Loucy (cell line): ENCODE measurements at regions not wholly inside any gene's neighbourhood (a gene's known extent, or its start where the extent isn't known, plus 50 kb on each side); places are given as distances from the start of the nearest gene placed in this dataset.

Experiments used
- H2AFZ ChIP-seq: fragments of 200-600 bp; sonication (generic); 2 replicates; pipeline ENCODE4 v1.6.0; 2016; ENCODE audit warnings: antibody characterized with exemption, mild to moderate bottlenecking, low read length, moderate library complexity
- H3F3A ChIP-seq: fragments of 200-600 bp; 2 replicates; pipeline ENCODE4 v1.6.0; 2016; ENCODE audit warnings: antibody characterized with exemption, low read depth, mild to moderate bottlenecking
- H3K27me3 ChIP-seq: fragments of 200-600 bp; sonication (generic); 2 replicates; pipeline ENCODE4 v1.6.1; 2014; ENCODE audit warnings: low read length, mild to moderate bottlenecking; ENCODE audit not compliant: insufficient read depth, poor library complexity, severe bottlenecking
- H3K36me3 ChIP-seq: fragments of 200-600 bp; sonication (generic); 2 replicates; pipeline ENCODE4 v1.6.1; 2016; ENCODE audit warnings: low read length; ENCODE audit not compliant: insufficient read depth
- H3K4me1 ChIP-seq: fragments of 200-600 bp; sonication (generic); 2 replicates; pipeline ENCODE4 v1.5.1; 2014; ENCODE audit warnings: low read length, mild to moderate bottlenecking; ENCODE audit not compliant: insufficient read depth, poor library complexity, severe bottlenecking
- H3K4me2 ChIP-seq: fragments of 200-600 bp; sonication (generic); 2 replicates; pipeline ENCODE4 v1.6.0; 2014; ENCODE audit warnings: antibody characterized with exemption, low read length, low read depth, mild to moderate bottlenecking; ENCODE audit not compliant: poor library complexity, severe bottlenecking
- H3K4me3 ChIP-seq: fragments of 200-600 bp; sonication (generic); 2 replicates; pipeline ENCODE4 v1.5.1; 2014; ENCODE audit warnings: low read length, mild to moderate bottlenecking, mixed read lengths; ENCODE audit not compliant: poor library complexity, severe bottlenecking
- H3K79me2 ChIP-seq: fragments of 200-600 bp; sonication (generic); 2 replicates; pipeline ENCODE4 v1.6.1; 2014; ENCODE audit warnings: low read length; ENCODE audit not compliant: insufficient read depth
- H3K9ac ChIP-seq: fragments of 200-600 bp; sonication (generic); 2 replicates; pipeline ENCODE4 v1.6.0; 2014; ENCODE audit warnings: mild to moderate bottlenecking, low read depth, low read length, moderate library complexity; ENCODE audit not compliant: poor library complexity, severe bottlenecking
- H3K9me2 ChIP-seq: fragments of 200-600 bp; sonication (generic); replicated peaks from 2 replicates; pipeline ENCODE4 v1.6.1; 2016; ENCODE audit warnings: low read depth, low read length, mixed read lengths
- H3K9me3 ChIP-seq: fragments of 200-600 bp; sonication (generic); 2 replicates; pipeline ENCODE4 v1.6.1; 2014; ENCODE audit warnings: mild to moderate bottlenecking, antibody characterized with exemption, low read length, low read depth; ENCODE audit not compliant: insufficient read depth
- H4K20me1 ChIP-seq: fragments of 200-600 bp; sonication (generic); 2 replicates; pipeline ENCODE4 v1.6.0; 2014; ENCODE audit warnings: antibody characterized with exemption, low read length, mild to moderate bottlenecking; ENCODE audit not compliant: insufficient read depth, poor library complexity, severe bottlenecking
- CTCF ChIP-seq: fragments of 200-600 bp; sonication (generic); conservative IDR thresholded peaks from 2 replicates; pipeline ENCODE4 v1.5.1; 2014; ENCODE audit warnings: mild to moderate bottlenecking, antibody characterized with exemption, low read length
- EZH2phosphoT487 ChIP-seq: fragments of 200-600 bp; IDR thresholded peaks from 2 replicates; pipeline ENCODE4 v1.6.1; 2018; ENCODE audit warnings: antibody characterized with exemption, mild to moderate bottlenecking, moderate library complexity, borderline replicate concordance

DNA sequence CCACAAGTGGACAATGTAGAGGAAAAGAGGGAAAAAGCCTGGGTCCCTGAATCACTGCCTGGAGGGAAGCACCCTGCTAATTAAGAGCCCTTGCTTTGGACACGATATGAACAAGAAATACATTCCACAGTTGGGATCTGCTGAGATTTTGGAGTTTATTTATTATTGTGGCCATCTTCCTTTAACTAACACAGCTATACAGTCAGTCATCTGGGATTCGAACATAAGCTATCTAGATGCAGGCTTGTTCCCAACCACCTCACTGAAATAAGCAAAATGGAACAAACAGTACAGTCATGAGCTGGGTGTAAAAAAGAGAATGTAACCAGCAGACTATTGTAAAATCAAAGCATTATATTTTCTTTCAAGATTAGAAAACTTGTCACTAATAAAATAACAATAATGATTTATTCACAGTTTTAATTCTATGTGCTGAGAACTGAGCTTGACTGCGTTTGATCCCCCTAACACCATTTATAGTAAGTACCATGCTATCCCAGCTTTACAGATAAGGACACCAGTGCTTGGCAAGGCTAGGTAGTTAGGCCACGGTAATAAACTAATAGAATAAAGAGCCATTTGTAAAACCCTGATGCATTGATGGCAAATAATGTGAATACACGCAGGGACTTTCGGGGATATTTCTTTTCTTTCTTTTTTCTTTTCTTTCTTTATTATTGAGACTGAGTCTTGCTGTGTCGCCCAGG is 223.8 kb upstream of the KLF6 start:
- Histone ChIP-seq H2AFZ (no peak overlapping the region), H3K4me1 (no peaks in the 10 kb centered on the region), H4K20me1 (no peaks in the 10 kb centered on the region), H3K27me3 (no peaks in the 10 kb centered on the region), H3K9me2 (no peaks in the 10 kb centered on the region), H3K79me2 (no peaks in the 10 kb centered on the region), H3K9ac (no peak overlapping the region), H3K4me3 (no peak overlapping the region), H3K4me2 (no peak overlapping the region), H3F3A (no peaks in the 10 kb centered on the region), H3K36me3 (no peaks in the 10 kb centered on the region), H3K9me3 (no peaks in the 10 kb centered on the region)
- TF ChIP-seq EZH2phosphoT487 (no peak), CTCF (no peak)

DNA sequence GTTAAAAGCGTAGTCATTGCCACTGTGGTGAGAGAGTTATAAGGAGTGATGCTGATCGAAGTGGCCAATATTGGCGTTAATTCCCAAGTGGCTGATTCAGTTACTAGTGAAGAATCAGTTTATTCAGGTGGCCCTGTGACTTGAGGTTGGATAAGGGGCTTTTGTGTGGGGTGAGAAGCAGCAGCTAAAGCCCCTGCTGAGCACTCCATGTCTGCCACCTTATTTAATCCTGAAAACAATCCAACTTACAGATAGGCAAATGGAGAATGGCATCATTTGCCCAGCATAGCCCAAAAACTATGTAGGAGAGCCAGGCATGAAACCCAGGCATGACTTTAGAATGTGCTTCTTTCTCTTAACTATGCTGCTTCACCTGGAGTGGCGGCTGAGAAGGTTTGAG is 222.8 kb upstream of the KLF6 start:
- Histone ChIP-seq H4K20me1 (no peaks in the 10 kb centered on the region), H2AFZ (no peak overlapping the region), H3K4me1 (no peaks in the 10 kb centered on the region), H3F3A (no peaks in the 10 kb centered on the region), H3K9me2 (no peaks in the 10 kb centered on the region), H3K4me2 (no peak overlapping the region), H3K9me3 (no peaks in the 10 kb centered on the region), H3K79me2 (no peaks in the 10 kb centered on the region), H3K9ac (no peak overlapping the region), H3K27me3 (no peaks in the 10 kb centered on the region), H3K4me3 (no peak overlapping the region), H3K36me3 (no peaks in the 10 kb centered on the region)
- TF ChIP-seq CTCF (no peak), EZH2phosphoT487 (no peak)

GRCh38 chr10:4006858-4007257 is 221.8 kb upstream of the KLF6 start:
- no peak overlapping the region for H3K4me3 ChIP-seq
- TF ChIP-seq CTCF (no peak), EZH2phosphoT487 (no peak)

More at GRCh38 chr10:4006858-4007257, 221.8 kb upstream of the KLF6 start:
- Histone ChIP-seq H3K27me3 (no peaks in the 10 kb centered on the region), H3K9me3 (no peaks in the 10 kb centered on the region), H4K20me1 (no peaks in the 10 kb centered on the region), H3K79me2 (no peaks in the 10 kb centered on the region), H3K9me2 (no peaks in the 10 kb centered on the region), H3F3A (no peaks in the 10 kb centered on the region), H2AFZ (no peak overlapping the region), H3K9ac (no peak overlapping the region), H3K36me3 (no peaks in the 10 kb centered on the region), H3K4me1 (no peaks in the 10 kb centered on the region), H3K4me2 (no peak overlapping the region)
